Neural cell (in vitro differentiated cells): ENCODE measurements at regions not wholly inside any gene's neighbourhood (a gene's known extent, or its start where the extent isn't known, plus 50 kb on each side); places are given as distances from the start of the nearest gene placed in this dataset.
A peak's percentile ranks its signal among the peaks of the same experiment; 100 is the strongest.

Experiments
- H2AFZ ChIP-seq: fragments of 200-600, 300-800 bp; sonication (generic), shearing (Covaris generic); 2 replicates; pipeline ENCODE4 v1.6.0; 2014; ENCODE audit warnings: low read depth, mild to moderate bottlenecking, antibody characterized with exemption, low read length, moderate library complexity
- H3F3A ChIP-seq: fragments of 200-600 bp; shearing (Covaris generic); 2 replicates; pipeline ENCODE4 v1.6.1; 2016; ENCODE audit warnings: mild to moderate bottlenecking, moderate library complexity, mixed read lengths, antibody characterized with exemption, low read length; ENCODE audit not compliant: insufficient read depth, poor library complexity, severe bottlenecking
- H3K27ac ChIP-seq: fragments of 200-600, 300-800 bp; sonication (generic), shearing (Covaris generic); 2 replicates; pipeline ENCODE4 v1.5.1; 2014; ENCODE audit warnings: mild to moderate bottlenecking, low read length, moderate library complexity
- H3K27me3 ChIP-seq: fragments of 300-800, 200-600 bp; sonication (generic), shearing (Covaris generic); 2 replicates; pipeline ENCODE4 v1.6.0; 2014; ENCODE audit warnings: mild to moderate bottlenecking, low read depth, low read length, moderate library complexity; ENCODE audit not compliant: insufficient read depth
- H3K36me3 ChIP-seq: fragments of 300-800, 200-600 bp; sonication (generic), shearing (Covaris generic); 2 replicates; pipeline ENCODE4 v1.5.1; 2014; ENCODE audit warnings: mild to moderate bottlenecking, antibody characterized with exemption, low read length, moderate library complexity; ENCODE audit not compliant: insufficient read depth
- H3K4me2 ChIP-seq: fragments of 300-800, 200-600 bp; sonication (generic), shearing (Covaris generic); 2 replicates; pipeline ENCODE4 v1.6.0; 2014; ENCODE audit warnings: mild to moderate bottlenecking, low read length
- H3K4me3 ChIP-seq: fragments of 300-800, 200-600 bp; sonication (generic), shearing (Covaris generic); 2 replicates; pipeline ENCODE4 v1.5.1; 2014; ENCODE audit warnings: mild to moderate bottlenecking, low read length, moderate library complexity
- H3K79me2 ChIP-seq: fragments of 200-600 bp; shearing (Covaris generic); replicated peaks from 2 replicates; pipeline ENCODE4 v1.6.0; 2014; ENCODE audit warnings: mild to moderate bottlenecking, low read length, moderate library complexity; ENCODE audit not compliant: insufficient read depth
- H3K9ac ChIP-seq: fragments of 300-800, 200-600 bp; sonication (generic), shearing (Covaris generic); 2 replicates; pipeline ENCODE4 v1.6.1; 2016; ENCODE audit warnings: mild to moderate bottlenecking, low read length, mixed read lengths
- H3K9me2 ChIP-seq: fragments of 200-600 bp; shearing (Covaris generic); 2 replicates; pipeline ENCODE4 v1.6.1; 2016; ENCODE audit warnings: mild to moderate bottlenecking, low read length, mixed read lengths; ENCODE audit not compliant: insufficient read depth
- H3K9me3 ChIP-seq: fragments of 200-600, 300-800 bp; sonication (generic), shearing (Covaris generic); 2 replicates; pipeline ENCODE4 v1.6.1; 2016; ENCODE audit warnings: mild to moderate bottlenecking, mixed run types, low read length, moderate library complexity, mixed read lengths
- H4K20me1 ChIP-seq: fragments of 200-600 bp; shearing (Covaris generic); 2 replicates; pipeline ENCODE4 v1.6.1; 2016; ENCODE audit warnings: mild to moderate bottlenecking, mixed run types; ENCODE audit not compliant: insufficient read depth
- CTCF ChIP-seq: fragments of 450-650 bp; IDR thresholded peaks from 2 replicates; pipeline ENCODE4 v1.5.1; 2014; ENCODE audit warnings: antibody characterized with exemption, mild to moderate bottlenecking, moderate library complexity; ENCODE audit not compliant: poor library complexity, severe bottlenecking
- EP300 ChIP-seq: fragments of 450-650 bp; conservative IDR thresholded peaks from 2 replicates; pipeline ENCODE4 v1.6.1; 2014; ENCODE audit warnings: antibody characterized with exemption, mild to moderate bottlenecking, moderate library complexity; ENCODE audit not compliant: poor library complexity, severe bottlenecking
- POLR2AphosphoS5 ChIP-seq: IDR thresholded peaks from 2 replicates; pipeline ENCODE4 v1.6.1; 2012
- RAD21 ChIP-seq: fragments of 450-650 bp; conservative IDR thresholded peaks from 2 replicates; pipeline ENCODE4 v1.6.1; 2014; ENCODE audit warnings: antibody characterized with exemption, mild to moderate bottlenecking, moderate library complexity
- SMC3 ChIP-seq: fragments of 450-650 bp; conservative IDR thresholded peaks from 2 replicates; pipeline ENCODE4 v1.6.1; 2014; ENCODE audit warnings: antibody characterized with exemption, mild to moderate bottlenecking, moderate library complexity; ENCODE audit not compliant: poor library complexity
- small RNA-seq, 3 experiments: library from RNA; depleted of rRNA; stranded (forward); fragments of <200 nt; gene quantifications; one replicate each; pipeline ENCODE3, GENCODE V24; 2012

- Histone ChIP-seq H3K27ac (no peak overlapping the region), H3K4me2 (no peak overlapping the region), H2AFZ (no peak overlapping the region), H3K9me2 (no peaks in the 10 kb centered on the region), H4K20me1 (no peaks in the 10 kb centered on the region), H3K27me3 (no peaks in the 10 kb centered on the region), H3F3A (no peaks in the 10 kb centered on the region), H3K9me3 (no peaks in the 10 kb centered on the region), H3K79me2 (no peaks in the 10 kb centered on the region), H3K4me3 (no peak overlapping the region), H3K9ac (no peak overlapping the region), H3K36me3 (no peaks in the 10 kb centered on the region)
- TF ChIP-seq EP300 (no peak), RAD21 (no peak), POLR2AphosphoS5 (no peak), SMC3 (peak; percentile 37), CTCF (peak; percentile 52)
Measured at GRCh38 chr1:168365719-168366479, 85.2 kb downstream of the TBX19 start.

Small RNAs in the stretch of these regions (small RNA-seq; reads per million reads assigned to genes)
- gene MIR557: 0 reads per million in 3 experiments
